ENCODE measurements at regions not wholly inside any gene's neighbourhood (a gene's known extent, or its start where the extent isn't known, plus 50 kb on each side); places are given as distances from the start of the nearest gene placed in this dataset.

DNA sequence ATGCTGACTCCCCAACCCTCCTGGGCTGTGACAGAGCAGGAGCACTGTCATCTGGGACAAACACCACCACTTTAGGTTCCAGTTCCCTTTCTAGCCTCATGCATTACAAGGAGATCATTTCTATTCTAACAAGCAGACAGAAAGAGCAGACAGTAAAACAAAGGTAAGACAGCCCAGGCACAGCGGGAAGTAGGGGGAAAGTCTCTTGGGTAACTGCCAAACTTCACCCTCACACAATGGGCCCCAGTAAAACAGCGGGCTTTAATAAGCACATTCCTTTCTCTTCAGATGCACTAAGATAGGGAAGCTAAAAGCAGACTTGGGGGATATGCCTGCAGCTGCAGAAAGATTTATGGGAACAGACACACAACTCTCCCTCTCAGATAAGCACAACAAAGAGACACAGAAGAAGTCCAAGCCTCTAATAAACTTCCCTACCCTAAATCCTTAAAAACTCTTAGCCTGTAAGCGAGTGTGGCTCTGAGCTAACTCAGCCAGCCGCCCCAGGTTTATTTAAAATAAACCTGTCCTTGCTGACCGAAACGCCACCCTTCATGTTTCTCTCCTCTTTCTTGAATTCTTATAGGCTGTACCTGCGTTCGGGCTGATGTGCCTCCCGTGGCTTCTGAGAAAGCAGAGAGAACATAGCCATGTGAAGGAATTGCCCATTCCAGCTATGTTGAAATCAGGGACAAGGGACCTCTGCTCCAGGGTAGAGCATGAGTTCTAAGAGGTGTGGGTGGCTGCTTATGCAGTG is 726.8 kb upstream of the DDX18 start:
- TF ChIP-seq, protein P1, sequence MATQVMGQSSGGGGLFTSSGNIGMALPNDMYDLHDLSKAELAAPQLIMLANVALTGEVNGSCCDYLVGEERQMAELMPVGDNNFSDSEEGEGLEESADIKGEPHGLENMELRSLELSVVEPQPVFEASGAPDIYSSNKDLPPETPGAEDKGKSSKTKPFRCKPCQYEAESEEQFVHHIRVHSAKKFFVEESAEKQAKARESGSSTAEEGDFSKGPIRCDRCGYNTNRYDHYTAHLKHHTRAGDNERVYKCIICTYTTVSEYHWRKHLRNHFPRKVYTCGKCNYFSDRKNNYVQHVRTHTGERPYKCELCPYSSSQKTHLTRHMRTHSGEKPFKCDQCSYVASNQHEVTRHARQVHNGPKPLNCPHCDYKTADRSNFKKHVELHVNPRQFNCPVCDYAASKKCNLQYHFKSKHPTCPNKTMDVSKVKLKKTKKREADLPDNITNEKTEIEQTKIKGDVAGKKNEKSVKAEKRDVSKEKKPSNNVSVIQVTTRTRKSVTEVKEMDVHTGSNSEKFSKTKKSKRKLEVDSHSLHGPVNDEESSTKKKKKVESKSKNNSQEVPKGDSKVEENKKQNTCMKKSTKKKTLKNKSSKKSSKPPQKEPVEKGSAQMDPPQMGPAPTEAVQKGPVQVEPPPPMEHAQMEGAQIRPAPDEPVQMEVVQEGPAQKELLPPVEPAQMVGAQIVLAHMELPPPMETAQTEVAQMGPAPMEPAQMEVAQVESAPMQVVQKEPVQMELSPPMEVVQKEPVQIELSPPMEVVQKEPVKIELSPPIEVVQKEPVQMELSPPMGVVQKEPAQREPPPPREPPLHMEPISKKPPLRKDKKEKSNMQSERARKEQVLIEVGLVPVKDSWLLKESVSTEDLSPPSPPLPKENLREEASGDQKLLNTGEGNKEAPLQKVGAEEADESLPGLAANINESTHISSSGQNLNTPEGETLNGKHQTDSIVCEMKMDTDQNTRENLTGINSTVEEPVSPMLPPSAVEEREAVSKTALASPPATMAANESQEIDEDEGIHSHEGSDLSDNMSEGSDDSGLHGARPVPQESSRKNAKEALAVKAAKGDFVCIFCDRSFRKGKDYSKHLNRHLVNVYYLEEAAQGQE (IDR thresholded peaks at IDR 0.05; ENCODE audit: unreplicated experiment), result no peak
- TF ChIP-seq POLR2AphosphoS5 (IDR thresholded peaks at IDR 0.05; ENCODE audit: low read depth), result no peak
- peak; percentile 44; the same call in 1 of the 2 replicates for TF ChIP-seq CREB1 (CRISPR knock-in tag; IDR thresholded peaks at IDR 0.05; ENCODE audit: low read depth)
